ENCODE measurements at regions not wholly inside any gene's neighbourhood (a gene's known extent, or its start where the extent isn't known, plus 50 kb on each side); places are given as distances from the start of the nearest gene placed in this dataset.

GRCh38 chr14:38522724-38523123 lies 266.8 kb upstream of the CLEC14A start:
- no peak for DNase-seq

DNA sequence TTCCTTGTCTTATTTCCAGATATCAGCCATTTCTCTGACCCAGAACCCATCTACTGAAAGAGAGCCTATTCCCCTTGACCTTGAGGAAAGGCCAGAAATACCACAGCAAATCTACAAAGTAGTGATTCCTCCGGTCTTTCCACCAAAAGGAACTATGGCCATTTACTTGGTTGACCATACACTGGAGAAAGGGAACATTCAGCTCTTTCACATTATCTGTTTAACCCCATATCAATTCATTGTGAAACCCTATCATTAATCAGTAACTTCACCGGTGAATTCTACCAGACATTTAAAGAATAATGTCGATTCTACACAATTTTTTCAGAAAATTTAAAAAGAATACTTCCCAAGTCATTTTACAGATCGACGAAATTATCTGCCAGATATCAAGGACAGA lies 265.7 kb upstream of the CLEC14A start:
- no peak for DNase-seq

- DNase-seq, result no peak
These were observed 261.5 kb upstream of the CLEC14A start for GRCh38 chr14:38517426-38517825.

GRCh38 chr14:38512236-38512635 lies 256.3 kb upstream of the CLEC14A start:
- DNase-seq, result no peak

DNA sequence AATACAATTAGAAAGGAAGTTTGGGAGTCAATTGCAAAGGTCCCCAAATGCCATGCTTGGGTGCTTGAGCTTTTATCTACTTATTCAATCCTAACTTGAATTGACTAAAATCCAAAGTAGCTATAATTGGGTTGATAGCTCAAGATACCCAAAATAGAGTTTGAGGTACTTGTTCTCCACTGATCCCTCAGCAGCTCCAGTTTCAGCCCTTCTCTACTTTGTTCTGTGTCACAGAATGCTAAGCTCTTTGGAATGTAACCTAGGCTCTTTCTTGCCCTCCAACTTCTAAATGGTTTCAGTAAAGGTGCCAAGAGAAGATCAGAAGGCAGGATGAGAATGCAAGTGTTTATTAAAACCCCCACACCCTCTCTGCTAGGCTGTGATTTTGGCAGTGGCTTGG lies 251.4 kb upstream of the CLEC14A start:
- DNase-seq, result no peak

DNA sequence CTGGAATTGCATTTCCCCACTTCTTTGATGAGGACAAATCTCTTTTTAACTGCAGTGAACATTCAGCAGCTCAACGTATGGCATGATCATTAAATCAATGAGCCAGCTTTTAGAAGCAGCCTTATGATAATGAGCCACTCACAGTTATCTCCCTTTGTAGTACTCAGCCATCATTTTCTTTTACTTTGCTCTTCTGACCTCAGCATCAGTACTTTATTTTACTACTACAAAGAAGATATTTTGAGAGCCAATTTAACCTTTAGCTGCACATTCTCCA lies 250.0 kb upstream of the CLEC14A start:
- no peak for DNase-seq

DNA sequence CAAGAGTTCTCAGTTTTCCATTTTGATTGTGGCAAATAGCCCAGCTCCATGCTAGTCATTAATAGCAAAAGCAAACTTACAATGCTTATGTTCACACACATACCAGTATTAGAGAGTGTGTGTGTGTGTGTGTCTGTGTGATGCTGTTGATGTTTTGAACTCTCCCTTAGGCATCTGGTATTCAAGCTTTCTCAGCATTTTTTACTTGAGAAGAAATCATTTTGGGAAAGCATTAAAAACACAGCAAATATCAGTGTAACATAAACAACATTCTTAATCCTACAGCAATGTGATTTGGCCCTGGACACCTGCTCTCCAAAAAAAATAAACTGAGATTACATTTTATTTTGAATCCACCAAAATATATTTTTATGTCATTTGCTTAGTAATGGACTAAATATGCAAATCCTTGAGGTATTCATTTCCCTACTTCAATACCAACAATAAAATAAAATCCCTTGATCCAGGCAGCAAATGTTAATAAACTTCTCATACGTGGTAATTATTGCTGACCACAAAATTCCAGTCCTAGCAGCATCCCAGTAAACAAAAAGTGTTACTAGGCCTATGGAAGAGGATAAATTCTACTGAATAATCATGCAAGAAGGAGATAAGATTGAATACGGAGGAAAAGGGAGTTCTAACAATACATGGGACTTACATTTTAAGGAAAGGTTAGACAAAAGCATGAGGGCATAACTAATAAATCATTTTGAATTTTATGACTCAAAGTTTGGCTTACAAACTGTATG lies 249.5 kb upstream of the CLEC14A start:
- DNase-seq, result no peak

DNA sequence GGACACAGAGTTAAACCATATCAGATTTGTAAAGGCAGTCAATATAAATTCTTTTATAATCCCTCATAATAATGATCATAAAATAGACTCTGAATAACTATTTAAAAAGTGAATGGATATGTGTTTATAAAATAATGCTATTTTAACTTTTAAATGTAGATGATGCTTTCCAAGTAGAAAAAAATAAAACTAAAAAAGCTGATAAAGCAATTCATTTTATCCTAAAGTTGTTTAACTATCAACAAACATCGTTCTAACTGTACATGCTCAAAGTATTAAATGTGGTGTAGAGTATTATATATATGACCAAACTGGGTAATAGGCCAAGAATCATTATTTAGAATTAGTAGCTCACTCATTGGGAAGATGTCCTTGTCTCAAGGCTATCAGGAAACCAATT lies 248.3 kb upstream of the CLEC14A start:
- DNase-seq, result no peak

- DNase-seq, result no peak
These were observed 246.3 kb upstream of the CLEC14A start for GRCh38 chr14:38502239-38502638.

DNA sequence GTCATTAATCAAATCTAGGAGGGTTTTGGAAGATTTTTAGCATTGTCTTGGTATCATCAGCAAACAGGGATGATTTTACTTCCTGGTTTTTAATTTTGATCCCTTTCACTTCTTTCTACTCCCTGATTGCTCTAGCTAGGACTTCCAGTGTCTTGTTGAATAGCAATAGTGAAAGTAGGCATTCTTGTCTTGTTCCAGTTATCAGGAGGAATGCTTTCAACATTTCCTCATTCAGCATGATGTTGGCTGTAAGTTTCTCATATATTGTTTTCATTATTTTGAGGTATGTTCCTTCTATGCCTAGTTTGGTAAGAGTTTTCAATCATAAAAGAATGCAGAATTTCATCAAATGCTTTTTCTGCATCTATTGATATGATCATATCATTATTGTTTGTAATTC lies 244.2 kb upstream of the CLEC14A start:
- DNase-seq, result no peak

GRCh38 chr14:38496092-38496491 lies 240.2 kb upstream of the CLEC14A start:
- DNase-seq, result no peak

DNA sequence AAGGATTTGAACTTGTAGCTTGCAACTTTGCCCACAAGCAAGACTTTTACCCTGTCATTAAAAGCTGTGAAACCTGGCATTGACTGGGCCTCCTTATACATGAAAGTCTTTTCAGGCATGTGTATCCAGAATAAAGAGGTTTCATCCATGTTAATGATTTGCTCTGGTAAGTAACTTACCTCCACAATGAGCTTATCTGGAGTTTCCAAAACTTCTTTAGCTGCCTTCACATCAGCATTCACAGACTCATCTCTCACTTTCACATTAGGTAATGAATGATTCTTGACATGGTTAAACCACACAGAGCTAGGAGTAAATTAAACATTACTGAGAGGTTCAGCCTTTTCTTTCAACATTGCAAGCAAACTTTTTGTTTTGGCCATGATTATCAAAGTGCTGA lies 234.4 kb upstream of the CLEC14A start:
- no peak for DNase-seq

GRCh38 chr14:38485026-38485425 lies 229.1 kb upstream of the CLEC14A start:
- DNase-seq, result no peak

- DNase-seq, result no peak
These were observed 226.2 kb upstream of the CLEC14A start for GRCh38 chr14:38481952-38482678.

DNA sequence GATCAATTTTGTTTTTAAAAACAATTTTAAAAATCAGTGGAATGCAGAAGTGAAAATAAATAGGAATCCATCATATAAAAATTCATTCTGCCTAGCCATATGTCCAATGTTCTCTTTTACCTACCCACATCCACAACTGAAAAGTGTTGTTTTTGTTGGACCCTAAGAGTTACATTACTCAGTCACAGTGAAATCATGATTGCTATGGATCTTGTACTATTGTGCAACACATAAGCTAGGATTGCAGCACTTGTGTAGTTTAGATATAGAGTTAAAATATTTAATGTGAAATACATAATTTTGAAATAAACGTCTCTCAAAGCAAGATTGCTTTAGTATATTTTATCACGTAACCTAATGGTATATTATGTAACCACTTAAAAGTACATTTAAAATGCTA lies 213.3 kb upstream of the CLEC14A start:
- DNase-seq, result no peak

GRCh38 chr14:38442208-38442607 lies 186.3 kb upstream of the CLEC14A start:
- DNase-seq, result no peak

GRCh38 chr14:38432186-38432585 lies 176.3 kb upstream of the CLEC14A start:
- DNase-seq, result no peak

DNA sequence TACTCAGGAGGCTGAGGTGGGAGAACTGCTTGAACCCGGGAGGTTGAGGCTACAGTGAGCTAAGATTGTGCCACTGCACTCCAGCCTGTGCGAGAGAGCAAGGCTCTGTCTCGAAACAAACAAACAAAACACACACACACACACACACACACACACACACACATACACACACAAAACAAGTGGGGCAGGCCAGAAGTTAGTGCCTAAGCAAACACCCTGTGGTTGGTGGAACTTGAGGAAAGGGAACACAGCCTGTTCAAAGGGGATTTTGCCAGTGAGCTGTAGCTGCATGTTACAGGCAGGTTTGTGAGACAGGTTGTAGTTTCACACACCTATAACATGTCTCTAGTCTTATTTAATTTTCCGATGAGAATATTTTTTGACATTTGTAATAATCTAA lies 175.3 kb upstream of the CLEC14A start:
- no peak for DNase-seq

- DNase-seq, result no peak
These were observed 174.6 kb upstream of the CLEC14A start for GRCh38 chr14:38430522-38430921.

DNA sequence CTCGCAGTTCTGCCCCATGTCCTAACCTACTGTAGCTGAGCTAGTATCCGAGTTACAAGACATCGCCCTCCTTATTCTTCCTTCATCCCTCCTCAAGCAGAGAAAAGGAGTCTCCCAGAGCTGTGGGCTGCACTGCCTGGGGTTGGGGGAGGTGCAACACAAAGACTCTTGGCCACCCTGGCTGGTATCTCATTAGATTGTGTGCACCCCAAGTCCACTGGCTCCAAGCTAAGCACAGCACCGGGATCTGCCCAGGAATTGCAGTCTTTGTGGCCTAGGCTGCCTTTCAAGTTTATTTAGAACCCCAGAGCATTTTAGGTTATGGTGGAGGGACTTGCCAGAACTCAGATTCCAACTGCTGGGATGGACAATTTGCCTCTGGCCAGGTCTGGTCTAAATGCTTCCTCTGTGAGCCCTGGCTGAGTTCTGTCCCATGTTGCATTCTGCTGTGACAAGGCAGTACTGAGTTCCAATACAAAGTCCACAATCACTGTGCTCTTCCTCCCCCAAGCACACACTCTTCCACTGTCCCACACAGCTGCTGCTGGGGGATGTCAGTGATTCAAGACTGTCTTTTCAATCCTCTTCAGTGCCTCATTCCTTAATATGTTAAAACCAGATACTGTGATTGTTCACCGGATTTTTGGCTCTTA lies 169.6 kb upstream of the CLEC14A start:
- DNase-seq, result no peak

DNA sequence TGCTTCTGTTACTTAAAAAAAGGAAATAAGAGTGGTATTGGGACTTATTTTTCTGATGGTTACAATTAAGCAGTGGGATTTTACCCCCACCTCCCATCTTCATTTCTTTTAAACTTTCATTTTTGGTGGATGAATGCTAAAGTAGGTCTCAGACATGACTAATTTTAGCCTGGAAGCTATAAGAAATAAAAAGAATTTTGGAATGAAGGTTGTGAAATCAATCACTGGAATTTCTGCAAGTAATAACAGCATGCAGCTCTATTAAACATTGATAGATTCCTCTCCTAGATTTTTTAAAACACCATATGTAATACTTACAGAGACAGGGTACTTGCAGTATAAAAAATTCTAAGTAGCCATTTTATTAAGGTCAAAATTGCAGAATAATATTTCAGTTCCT lies 164.2 kb upstream of the CLEC14A start:
- DNase-seq, result no peak

GRCh38 chr14:38419579-38419978 lies 163.7 kb upstream of the CLEC14A start:
- DNase-seq, result no peak

DNA sequence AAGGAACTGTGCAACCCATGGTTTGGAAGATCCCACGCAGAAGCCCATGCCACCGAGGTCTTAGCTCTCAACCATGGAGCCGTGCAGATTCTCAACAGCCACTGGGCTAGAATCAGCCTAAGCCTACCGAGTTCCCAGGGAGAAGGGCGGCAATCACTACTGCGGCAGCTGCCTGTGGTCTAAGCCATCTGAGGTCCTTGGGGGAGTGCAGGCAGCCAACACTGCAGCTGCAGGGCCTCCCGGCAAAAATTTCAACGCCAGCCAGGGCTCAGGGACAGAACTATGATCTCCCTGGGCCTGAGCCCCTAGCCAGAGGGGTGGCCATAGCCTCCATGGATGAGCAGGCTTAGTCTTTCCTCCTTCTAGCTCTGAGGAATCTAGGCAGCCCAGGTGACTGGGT lies 156.8 kb upstream of the CLEC14A start:
- no peak for DNase-seq

Measured in amygdala (tissue), 56 donors.